ENCODE measurements at regions not wholly inside any gene's neighbourhood (a gene's known extent, or its start where the extent isn't known, plus 50 kb on each side); places are given as distances from the start of the nearest gene placed in this dataset.

- Histone ChIP-seq H3K9me3 (ENCODE audit: control insufficient read depth, insufficient read depth, low read depth, low read length) (no peaks in the 10 kb centered on the region), H3K4me3 (ENCODE audit: low read depth, low read length) (no peak overlapping the region), H3K4me1 (ENCODE audit: control insufficient read depth, insufficient read depth, low read length) (no peaks in the 10 kb centered on the region), H3K27ac (ENCODE audit: extremely low read depth, low read depth, low read length) (no peak overlapping the region), H3K36me3 (ENCODE audit: control insufficient read depth in 2 of 2, insufficient read depth in 1 of 2, low read length in 2 of 2) (no peaks in the 10 kb centered on the region)
- TF ChIP-seq ZNF366 (tag by site-specific recombination; conservative IDR thresholded peaks at IDR 0.05) (no peak), ZBTB21 (tag by site-specific recombination; IDR thresholded peaks at IDR 0.05) (no peak), ZNF776 (tag by site-specific recombination; IDR thresholded peaks at IDR 0.05; ENCODE audit: borderline replicate concordance) (no peak), ZNF335 (tag by site-specific recombination; conservative IDR thresholded peaks at IDR 0.05) (no peak), ZNF155 (tag by site-specific recombination; IDR thresholded peaks at IDR 0.05) (no peak), ELK4 (IDR thresholded peaks at IDR 0.05; ENCODE audit: borderline replicate concordance, low read depth, low read length) (no peak), EGR2 (tag by site-specific recombination; IDR thresholded peaks at IDR 0.05; ENCODE audit: low read depth) (no peak), ZNF202 (tag by site-specific recombination; IDR thresholded peaks at IDR 0.05; ENCODE audit: borderline replicate concordance) (no peak), RBAK (tag by site-specific recombination; IDR thresholded peaks at IDR 0.05) (no peak), ZBTB6 (tag by site-specific recombination; IDR thresholded peaks at IDR 0.05) (no peak), OVOL3 (tag by site-specific recombination; IDR thresholded peaks at IDR 0.05) (no peak)
- ChIA-PET POLR2A (no interaction called here), CTCF (no interaction called here)
These were observed 894.3 kb downstream of the OTOL1 start for GRCh38 chr3:162390891-162391290.

- ChIA-PET POLR2A (no interaction called here), CTCF (no interaction called here)
- Histone ChIP-seq H3K4me3 (ENCODE audit: low read depth, low read length) (no peak overlapping the region), H3K4me1 (ENCODE audit: control insufficient read depth, insufficient read depth, low read length) (no peaks in the 10 kb centered on the region), H3K36me3 (ENCODE audit: control insufficient read depth in 2 of 2, insufficient read depth in 1 of 2, low read length in 2 of 2) (no peaks in the 10 kb centered on the region), H3K27ac (ENCODE audit: extremely low read depth, low read depth, low read length) (no peak overlapping the region), H3K9me3 (ENCODE audit: control insufficient read depth, insufficient read depth, low read depth, low read length) (no peaks in the 10 kb centered on the region)
- TF ChIP-seq ZBTB26 (tag by site-specific recombination; optimal IDR thresholded peaks at IDR 0.05) = no peak
- no peak for TF ChIP-seq ZEB2 (tag by site-specific recombination; IDR thresholded peaks at IDR 0.05)
- TF ChIP-seq AEBP2 (tag by site-specific recombination; IDR thresholded peaks at IDR 0.05; ENCODE audit: borderline replicate concordance) = no peak
- TF ChIP-seq YY2 (tag by site-specific recombination; IDR thresholded peaks at IDR 0.05) = no peak
- TF ChIP-seq ZBTB17 (tag by site-specific recombination; IDR thresholded peaks at IDR 0.05) = no peak
- TF ChIP-seq ZNF692 (tag by site-specific recombination; IDR thresholded peaks at IDR 0.05) = no peak
- no peak for TF ChIP-seq MEIS1 (CRISPR knock-in tag; IDR thresholded peaks at IDR 0.05; ENCODE audit: borderline replicate concordance)
- TF ChIP-seq ZNF580 (tag by site-specific recombination; IDR thresholded peaks at IDR 0.05) = no peak
- TF ChIP-seq ZNF248 (tag by site-specific recombination; IDR thresholded peaks at IDR 0.05) = no peak
- TF ChIP-seq OVOL3 (tag by site-specific recombination; IDR thresholded peaks at IDR 0.05) = no peak
- TF ChIP-seq PRDM6 (tag by site-specific recombination; IDR thresholded peaks at IDR 0.05) = no peak
- no peak for TF ChIP-seq ZNF114 (tag by site-specific recombination; IDR thresholded peaks at IDR 0.05)
- TF ChIP-seq BCL11B (tag by site-specific recombination; IDR thresholded peaks at IDR 0.05; ENCODE audit: low read depth) = no peak
- TF ChIP-seq YY1 (tag by site-specific recombination; IDR thresholded peaks at IDR 0.05) = no peak
- no peak for TF ChIP-seq KLF16 (tag by site-specific recombination; IDR thresholded peaks at IDR 0.05)
- no peak for TF ChIP-seq ZNF513 (tag by site-specific recombination; IDR thresholded peaks at IDR 0.05)
- no peak for TF ChIP-seq ZNF335 (tag by site-specific recombination; conservative IDR thresholded peaks at IDR 0.05)
- no peak for TF ChIP-seq ZNF701 (tag by site-specific recombination; IDR thresholded peaks at IDR 0.05)
These were observed 894.7 kb downstream of the OTOL1 start for GRCh38 chr3:162391301-162391700.
